Prostate gland (tissue), 2 donors: ENCODE measurements at regions not wholly inside any gene's neighbourhood (a gene's known extent, or its start where the extent isn't known, plus 50 kb on each side); places are given as distances from the start of the nearest gene placed in this dataset.

Experiments used
- DNase-seq: peaks from one replicate; pipeline ENCODE4 v3.0.0-alpha.2; 2019; ENCODE audit warnings: low spot score
- H3K27ac ChIP-seq, 2 donors: fragments of 200-600 bp; sonication (generic); 2 replicates each; pipeline ENCODE4 v1.5.1; 2017 to 2019
- H3K27me3 ChIP-seq: fragments of 200-600 bp; sonication (generic); replicated peaks from 2 replicates; pipeline ENCODE4 v1.5.1; 2019; ENCODE audit not compliant: insufficient read depth
- H3K36me3 ChIP-seq, 2 donors: fragments of 200-600 bp; sonication (generic); 1 replicate in 1 of 2; 2 replicates in 1 of 2; pipeline versions ENCODE4 v1.5.1 to v1.8.1; 2017 to 2019
- H3K4me1 ChIP-seq: fragments of 200-600 bp; sonication (generic); replicated peaks from 2 replicates; pipeline ENCODE4 v1.5.1; 2019
- H3K4me3 ChIP-seq, 2 donors: fragments of 200-600 bp; sonication (generic); 2 replicates each; pipeline ENCODE4 v1.5.1; 2017 to 2019
- H3K9me3 ChIP-seq: fragments of 200-600 bp; sonication (generic); 2 replicates; pipeline ENCODE4 v1.5.1; 2017
- CTCF ChIP-seq, 4 experiments: fragments of 200-600 bp in 2 of 4; fragments of 450-650 bp in 2 of 4; sonication (generic) in 2 of 4; IDR thresholded peaks; 1 replicate in 3 of 4; 2 replicates in 1 of 4; pipeline ENCODE4 v1.5.1; 2016 to 2019; ENCODE audit warnings: antibody characterized with exemption in 4 of 4, mild to moderate bottlenecking in 2 of 4, moderate library complexity in 2 of 4
- POLR2A ChIP-seq: fragments of 450-650 bp; IDR thresholded peaks from one replicate; pipeline ENCODE4 v1.6.1; 2016; ENCODE audit warnings: antibody characterized with exemption, mild to moderate bottlenecking
- POLR2AphosphoS5 ChIP-seq: sonication (generic); formaldehyde crosslinking; IDR thresholded peaks from one replicate; pipeline ENCODE4 v1.6.1; 2017; ENCODE audit warnings: antibody characterized with exemption
- whole genome bisulfite sequencing: methylation state at CpG from one replicate; pipeline ENCODE4 v1.1.5; 2018; 5-methylcytosine and 5-hydroxymethylcytosine counted together
- intact Hi-C: fragments of 100-400 bp; cut with DNase I; formaldehyde crosslinking; loops from one replicate; pipeline ENCODE4 v1.14.2; 2022

GRCh38 chr6:47091886-47092668, 49.9 kb upstream of the ADGRF1 start:
- H3K27me3 ChIP-seq = no peaks in the 10 kb centered on the region
- no peak for DNase-seq
- no peak overlapping the region for H3K27ac ChIP-seq
- 75% methylated on average over 4 of the region's 4 CpGs for WGBS
- H3K36me3 ChIP-seq = no peaks in the 10 kb centered on the region
- H3K4me1 ChIP-seq = no peaks in the 10 kb centered on the region
- intact Hi-C loops = no loop called here
- H3K9me3 ChIP-seq = no peaks in the 10 kb centered on the region
- H3K4me3 ChIP-seq = no peak overlapping the region
- TF ChIP-seq POLR2AphosphoS5 = no peak
- TF ChIP-seq POLR2A = no peak
- TF ChIP-seq CTCF (IDR thresholded peaks at IDR 0.05) = no peak
